ENCODE measurements at regions not wholly inside any gene's neighbourhood (a gene's known extent, or its start where the extent isn't known, plus 50 kb on each side); places are given as distances from the start of the nearest gene placed in this dataset.
"Not testable (repeated sequence)": the region's sequence is repeated elsewhere in the genome, so short reads cannot be mapped to it uniquely, and the experiment has no call there.

DNA sequence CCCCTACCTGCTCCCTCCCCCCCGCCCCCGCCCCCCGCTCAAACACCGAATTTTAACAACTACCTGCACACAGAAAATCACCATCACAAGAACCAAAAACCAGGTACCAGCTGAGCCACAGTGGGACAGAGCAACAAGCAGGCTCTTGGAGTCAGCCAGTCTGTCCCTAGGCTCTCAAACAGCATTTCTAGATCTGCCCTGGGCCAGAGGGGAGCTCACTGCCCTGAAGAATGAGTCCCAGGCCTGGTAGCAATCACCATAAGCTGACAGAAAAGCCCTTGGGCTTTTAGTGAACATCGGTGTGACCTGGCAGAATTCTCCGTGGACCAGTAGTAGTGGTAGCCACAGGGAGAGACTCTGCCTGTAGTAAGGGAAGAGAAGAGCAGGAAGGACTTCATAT lies 58.3 kb downstream of the C11orf87 start:
- FAIRE-seq (no peak), DNase-seq (ENCODE audit: low spot score in 2 of 2) (no peak)

DNA sequence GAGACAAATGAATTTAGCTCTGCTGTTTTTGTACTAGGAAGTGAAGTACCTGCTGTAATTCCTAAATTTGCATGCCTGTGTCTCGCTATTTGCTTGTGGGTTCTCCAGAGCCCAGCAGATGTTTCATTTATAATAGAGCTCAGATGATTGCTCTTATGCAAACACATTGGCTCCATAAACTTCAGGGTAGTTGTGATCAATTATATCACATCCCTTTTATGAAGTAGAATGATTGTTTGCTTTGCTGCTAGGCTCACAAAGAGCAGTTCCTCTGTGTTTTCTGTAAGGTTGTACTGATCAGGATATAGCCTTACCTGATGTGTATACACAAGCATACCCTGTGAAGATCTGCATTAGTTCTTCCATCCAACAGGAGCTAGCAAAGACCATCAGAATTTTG lies 64.1 kb downstream of the C11orf87 start:
- FAIRE-seq = no peak
- no peak for DNase-seq (ENCODE audit: low spot score in 2 of 2)

DNA sequence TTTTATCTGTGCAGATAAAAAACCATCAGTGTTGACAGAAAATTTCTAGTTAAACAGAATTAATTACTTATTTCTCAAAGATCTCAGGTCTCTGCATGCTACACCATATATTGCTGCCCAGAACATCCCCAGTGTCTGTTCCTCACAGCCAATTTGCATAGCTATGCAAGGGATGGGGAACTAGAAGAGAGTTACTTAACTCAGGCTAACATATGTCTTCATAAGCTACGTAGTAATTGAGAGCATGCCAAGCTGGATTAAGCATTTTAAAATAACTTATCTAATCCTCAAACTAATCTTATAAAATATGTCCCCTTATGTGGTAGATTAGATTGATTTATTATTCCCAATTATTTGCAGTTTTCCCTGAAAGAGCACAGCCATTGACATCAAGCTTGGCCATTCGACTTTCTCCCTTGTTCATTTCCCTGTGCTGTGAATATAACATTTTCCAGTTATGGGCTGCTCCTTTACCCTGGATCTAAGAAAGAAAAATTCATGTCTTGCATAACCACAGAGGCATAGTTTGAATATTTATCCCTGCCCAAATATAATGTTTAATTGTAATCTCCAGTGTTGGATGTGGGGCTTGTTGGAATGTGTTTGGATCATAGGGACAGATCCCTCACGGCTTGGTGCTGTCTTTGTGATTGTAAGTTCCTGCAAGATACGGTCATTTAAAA lies 69.1 kb downstream of the C11orf87 start:
- FAIRE-seq = no peak
- no peak for DNase-seq (ENCODE audit: low spot score in 2 of 2)

DNA sequence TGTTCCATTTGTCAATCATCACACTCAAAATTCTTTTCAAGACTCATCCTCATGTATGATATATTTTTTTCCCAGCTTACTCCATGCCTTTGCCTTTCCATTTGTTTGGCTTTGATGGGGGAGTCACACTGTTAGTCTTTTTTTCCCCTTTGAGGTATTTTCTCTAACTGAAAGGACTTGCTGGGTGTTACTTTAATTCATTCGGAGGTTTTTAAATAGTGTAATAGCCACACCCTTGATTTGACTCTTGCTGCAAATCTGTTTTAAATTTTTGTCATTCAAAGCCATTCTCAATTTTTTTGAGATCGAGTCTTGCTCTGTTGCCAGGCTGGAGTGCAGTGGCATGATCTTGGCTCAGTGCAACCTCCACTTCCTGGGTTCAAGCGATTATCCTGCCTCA lies 84.1 kb downstream of the C11orf87 start:
- FAIRE-seq (no peak), DNase-seq (ENCODE audit: low spot score in 2 of 2) (no peak)

DNA sequence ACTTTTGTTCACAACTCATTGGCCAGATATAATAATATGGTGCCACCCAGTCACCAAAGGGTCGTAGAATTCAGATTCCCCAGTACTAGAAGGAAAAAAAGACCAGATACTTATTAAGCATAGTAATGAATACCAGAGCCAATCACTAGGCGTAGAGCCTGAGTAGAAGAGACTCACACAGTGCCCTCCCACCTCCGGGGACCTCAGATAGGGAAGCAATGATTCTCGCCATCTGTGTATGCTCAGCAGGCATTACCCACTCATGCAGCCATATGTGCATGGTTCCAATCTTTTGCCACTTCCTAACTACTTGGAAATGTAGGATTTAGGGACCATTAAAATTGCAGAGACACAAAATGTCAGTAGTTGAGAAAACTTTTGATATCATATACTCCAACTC lies 85.3 kb downstream of the C11orf87 start:
- FAIRE-seq (no peak), DNase-seq (ENCODE audit: low spot score in 2 of 2) (no peak)

DNA sequence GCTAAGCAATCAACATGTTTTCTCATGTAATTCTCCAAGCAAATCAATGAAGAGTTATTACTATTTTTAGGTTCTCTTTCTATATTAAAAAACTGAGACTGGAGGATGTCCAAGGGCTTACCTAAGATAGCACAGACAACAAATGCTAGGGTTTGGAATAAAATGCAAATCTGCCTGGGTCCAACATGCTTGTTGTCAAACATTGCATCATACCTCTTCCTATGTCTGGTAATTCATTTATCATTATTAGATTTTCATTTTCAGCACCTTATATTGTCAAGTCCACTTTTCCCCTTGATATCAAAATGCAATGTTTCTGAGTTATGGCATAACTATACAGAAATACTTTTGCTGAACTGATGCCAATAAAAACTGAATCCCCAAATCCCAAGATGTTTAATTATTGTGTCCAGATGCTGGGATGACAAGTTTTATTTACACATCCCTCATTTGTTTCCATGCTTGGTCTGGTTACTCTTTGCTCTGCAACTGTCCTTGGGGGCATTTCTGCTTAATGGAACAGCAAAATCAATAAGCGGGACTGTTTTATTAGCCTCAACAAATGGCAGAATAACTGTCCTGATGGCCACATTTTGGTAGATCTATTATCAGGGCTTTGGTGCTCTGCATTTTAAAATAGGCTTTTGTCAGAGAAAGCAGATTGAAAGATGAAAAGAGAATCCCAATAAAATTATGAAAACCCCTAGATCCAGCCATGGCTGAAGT lies 86.0 kb downstream of the C11orf87 start:
- DNase-seq (ENCODE audit: low spot score in 2 of 2) (no peak), FAIRE-seq (no peak)

DNA sequence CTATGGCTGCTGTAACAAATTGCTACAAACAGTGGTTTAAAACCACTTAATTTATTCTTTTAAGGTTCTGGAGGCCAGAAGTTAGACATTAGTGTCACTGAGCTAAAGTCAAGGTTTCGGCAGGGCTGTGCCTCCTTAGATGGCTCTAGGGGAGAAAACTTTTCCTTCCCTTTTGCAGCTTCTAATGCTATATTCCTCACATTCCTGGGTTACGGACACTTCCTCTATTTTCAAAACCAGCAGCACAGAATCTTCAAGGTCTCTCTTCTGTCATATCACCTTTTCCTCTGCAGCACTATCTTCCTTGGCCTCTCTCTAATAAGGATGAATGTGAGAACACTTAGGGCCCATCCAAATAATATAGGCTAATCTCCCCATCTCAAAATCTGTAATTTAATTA lies 87.0 kb downstream of the C11orf87 start:
- DNase-seq (ENCODE audit: low spot score in 2 of 2) = no peak
- FAIRE-seq = no peak

DNA sequence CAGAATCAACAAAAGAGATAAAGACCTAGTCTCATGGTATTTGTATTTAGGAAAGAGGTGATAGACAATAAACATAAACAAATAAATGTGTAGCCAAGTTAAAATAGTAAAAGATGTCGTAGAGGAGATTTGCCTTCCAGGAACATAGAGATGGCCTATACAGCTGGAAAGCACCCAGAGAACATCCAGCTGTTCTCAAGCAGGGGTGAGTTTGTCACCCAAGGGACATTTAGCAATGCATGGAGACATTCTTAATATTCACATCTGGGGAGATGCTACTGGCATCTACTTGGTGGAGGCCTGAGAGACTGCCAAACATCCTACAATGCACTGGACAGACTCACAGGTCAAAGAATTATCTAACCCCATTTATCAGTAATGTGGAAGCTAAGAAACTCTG lies 88.3 kb downstream of the C11orf87 start:
- DNase-seq (ENCODE audit: low spot score in 2 of 2) (no peak), FAIRE-seq (no peak)

DNA sequence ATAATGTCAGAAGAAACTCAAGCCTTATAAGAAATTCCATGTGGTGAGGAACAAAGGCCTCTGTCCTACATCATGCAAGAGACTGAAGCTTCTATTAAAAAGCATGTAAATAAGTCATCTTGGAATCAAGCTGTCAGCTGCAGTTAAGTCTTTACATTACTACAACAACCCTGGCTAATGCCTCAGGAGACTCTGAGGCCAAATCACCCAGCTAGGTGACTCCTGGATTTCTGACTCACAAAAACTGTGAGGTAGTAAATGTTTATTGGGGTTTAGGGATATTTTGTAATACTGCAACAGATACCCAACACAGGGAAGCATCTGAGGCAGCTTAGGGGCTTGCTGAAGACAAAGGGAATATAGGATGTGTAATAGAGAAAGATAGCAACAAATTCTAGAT lies 89.6 kb downstream of the C11orf87 start:
- FAIRE-seq (no peak), DNase-seq (ENCODE audit: low spot score in 2 of 2) (no peak)

DNA sequence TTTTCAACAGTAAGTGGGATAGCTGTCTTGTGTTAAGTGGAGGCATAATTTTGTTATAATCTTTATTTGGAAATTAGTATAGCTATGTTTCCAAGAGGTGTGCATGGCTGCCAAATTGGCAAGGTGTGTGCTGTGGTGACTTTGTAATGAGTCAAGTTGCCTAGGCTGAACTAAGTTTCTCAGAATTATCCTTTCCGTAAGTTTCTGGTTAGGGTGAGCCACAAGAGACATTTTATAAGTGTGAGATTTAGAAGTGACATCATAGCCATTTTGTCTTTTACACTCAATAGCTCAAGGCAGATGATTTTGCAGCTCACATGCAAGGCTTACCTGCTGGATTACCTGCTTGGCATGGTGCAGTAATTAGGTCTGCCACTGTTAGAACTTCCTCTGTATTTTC lies 90.3 kb downstream of the C11orf87 start:
- FAIRE-seq (no peak), DNase-seq (ENCODE audit: low spot score in 2 of 2) (no peak)

DNA sequence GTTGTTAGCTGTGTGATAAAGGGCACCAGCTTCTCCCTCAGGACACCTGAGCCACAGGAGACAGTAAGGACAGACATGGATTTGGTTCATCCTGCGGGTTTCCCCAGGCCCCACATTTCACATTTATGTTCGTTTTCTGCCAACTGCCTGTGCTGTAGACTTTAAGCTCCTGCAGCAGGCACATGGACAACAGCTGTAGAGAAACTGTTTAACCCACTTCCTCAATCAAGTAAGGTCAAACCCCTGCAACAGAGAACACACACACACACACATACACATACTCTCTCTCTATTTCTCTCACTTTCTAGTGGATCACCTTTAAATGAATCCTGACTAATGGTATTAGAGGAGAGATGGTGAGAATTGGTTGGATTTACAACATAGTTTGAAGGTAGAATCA lies 90.7 kb downstream of the C11orf87 start:
- DNase-seq (ENCODE audit: low spot score in 2 of 2) (no peak), FAIRE-seq (no peak)

DNA sequence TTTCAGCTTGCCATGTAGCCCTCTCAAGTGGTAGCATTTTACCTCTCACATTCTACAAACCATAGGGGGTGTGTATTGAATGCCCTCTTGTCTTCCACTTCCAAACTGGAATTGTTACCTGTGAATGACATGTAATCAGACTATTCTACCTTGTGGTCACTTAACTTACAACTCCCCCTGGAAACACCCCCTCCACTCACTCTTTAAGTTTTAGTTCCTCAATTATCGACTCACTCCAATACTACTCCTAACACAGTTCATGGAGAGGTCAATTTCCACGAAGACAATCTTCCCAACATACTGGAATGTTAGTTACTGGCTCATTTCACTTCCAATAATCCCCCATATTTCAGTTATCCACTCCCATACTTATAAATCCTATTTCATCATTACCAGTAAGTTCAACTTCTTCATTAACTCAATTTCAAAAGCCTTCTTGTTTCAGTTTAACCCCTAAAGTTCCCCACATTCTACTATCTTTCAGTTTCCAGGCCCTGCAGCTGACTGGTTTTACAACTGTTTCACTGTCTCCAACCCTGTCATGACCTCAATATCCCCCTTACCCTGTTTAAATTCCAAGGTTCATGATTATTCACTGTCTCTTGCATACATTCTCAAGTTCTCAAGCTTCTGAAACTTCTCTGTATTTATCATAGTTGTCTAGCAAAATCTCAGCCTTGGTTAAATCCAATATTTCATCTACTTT lies 92.5 kb downstream of the C11orf87 start:
- no peak for DNase-seq (ENCODE audit: low spot score in 2 of 2)
- no peak for FAIRE-seq

DNA sequence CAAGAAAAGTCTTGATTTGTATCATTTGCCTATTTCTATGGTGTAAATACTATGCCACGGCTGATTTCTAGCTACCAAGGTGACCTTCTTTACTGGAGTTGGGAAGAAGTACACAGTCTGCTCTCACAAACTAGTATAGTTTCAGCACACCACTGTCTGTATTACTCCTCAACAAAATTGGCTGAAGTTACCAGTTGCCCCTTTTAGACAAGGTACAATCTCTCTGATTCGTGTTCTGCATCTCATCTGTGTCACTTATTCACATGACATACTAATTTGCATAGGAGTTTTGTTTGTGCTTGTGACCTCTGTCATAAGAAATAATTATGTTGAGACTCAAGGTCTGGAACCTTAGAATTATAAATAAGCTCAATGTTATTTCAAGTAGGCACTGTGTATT lies 97.3 kb downstream of the C11orf87 start:
- DNase-seq (ENCODE audit: low spot score in 2 of 2) (no peak), FAIRE-seq (no peak)

DNA sequence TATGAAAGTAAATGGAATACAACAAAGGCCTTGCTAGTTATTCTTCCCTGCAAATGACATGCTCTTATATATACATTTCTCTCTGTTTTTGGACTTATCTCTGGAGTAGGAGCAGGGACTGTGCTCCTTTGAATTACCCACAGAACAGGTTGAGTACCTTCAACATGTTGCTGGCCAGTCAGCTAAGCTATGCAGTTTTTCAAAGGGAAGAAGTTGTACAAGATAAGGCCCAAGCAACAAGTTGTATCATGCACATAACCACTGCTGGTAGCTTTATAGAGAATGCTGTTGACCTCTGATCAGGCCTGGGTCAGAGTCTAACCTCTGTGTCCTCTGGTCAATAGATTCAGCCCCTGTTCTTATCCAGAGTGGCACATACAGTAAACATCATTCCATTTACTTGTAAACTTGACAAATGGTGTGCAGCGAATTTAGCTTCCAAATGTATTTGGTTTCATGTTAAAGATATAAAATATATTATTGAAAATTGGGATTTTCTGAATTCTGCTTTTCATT lies 99.6 kb downstream of the C11orf87 start:
- no peak for FAIRE-seq

DNA sequence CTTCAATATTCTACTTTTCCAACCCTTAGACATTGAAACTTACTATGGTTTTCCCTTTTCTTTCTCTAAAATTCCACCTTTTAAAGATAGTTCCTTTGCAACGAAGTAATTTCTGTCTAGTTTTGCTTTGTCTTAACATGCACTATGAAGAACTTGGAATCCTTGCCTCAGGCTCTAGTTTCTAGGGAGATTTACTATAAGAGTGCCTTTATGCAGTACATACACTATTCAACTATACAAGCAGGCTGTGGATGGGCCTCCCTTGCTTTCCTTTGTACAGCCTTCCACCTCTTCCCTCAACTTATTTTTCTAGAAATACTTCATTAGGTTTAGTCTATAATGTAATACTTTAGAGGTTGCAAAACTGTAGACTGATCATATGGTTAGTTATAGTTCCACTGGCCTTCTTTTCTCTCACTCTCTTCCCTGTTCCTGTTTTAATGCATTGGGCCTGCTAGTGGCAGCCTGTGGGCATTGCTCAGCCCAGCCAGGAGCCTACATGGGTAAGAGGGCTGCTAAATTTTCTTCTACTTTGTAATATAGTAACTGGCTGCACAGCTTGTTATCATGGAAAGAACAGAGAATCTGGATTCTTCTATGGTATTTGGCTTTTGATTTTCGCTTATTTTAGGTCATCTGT lies 100.2 kb downstream of the C11orf87 start:
- FAIRE-seq = no peak
- no peak for DNase-seq (ENCODE audit: low spot score in 2 of 2)

More for the DNA sequence above, 99.6 kb downstream of the C11orf87 start:
- DNase-seq (ENCODE audit: low spot score in 2 of 2) = no peak

DNA sequence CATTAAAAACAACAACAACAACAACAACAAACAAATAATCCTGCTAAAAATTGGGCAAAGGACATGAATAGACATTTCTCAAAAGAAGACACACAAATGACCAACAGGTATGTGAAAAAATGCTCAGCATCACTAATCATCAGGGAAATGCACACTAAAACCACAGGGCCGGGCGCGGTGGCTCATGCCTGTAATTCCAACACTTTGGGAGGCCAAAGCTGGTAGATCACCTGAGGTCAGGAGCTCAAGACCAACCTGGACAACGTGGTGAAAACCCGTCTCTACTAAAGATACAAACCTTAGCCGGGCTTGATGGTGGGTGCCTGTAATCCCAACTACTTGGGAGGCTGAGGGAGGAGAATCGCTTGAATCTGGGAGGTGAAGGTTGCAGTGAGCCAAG lies 103.6 kb downstream of the C11orf87 start:
- FAIRE-seq; DNase-seq (ENCODE audit: low spot score in 2 of 2): not testable (repeated sequence)

DNA sequence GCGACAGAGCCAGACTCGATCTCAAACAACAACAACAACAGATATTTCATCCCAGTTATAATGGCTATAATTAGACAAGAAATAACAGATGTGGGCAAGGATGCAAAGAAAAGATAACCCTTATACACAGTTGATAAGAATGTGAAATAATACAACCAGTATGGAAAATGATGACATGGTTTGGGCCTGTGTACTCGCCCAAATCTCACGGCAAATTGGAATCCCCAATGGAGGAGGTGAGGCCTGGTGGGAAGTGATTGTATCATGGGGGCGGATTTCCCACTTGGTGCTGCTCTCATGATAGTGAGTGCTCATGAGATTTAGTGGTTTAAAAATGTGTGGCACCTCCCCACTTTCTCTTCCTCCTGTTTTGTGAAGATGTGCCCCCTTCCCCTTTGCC lies 104.1 kb downstream of the C11orf87 start:
- no peak for FAIRE-seq

DNA sequence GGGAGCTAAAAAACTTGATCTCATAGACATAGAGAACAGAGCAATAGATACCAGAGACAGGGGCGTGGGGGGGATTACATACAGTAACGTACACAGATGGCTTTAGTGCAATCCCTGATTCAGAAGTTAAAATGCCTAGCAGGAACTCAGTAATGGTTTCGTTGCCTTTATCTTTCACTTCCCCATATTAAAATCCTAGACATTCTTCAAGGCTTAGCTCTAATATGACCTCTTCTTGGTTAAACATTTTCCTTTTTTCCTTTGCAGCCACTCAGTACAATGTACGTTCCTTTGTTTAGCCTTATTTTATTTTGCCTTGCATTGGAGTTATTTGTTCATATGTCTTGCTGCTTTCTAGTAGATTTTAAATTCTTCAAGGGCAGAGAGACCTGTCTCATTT lies 104.9 kb downstream of the C11orf87 start:
- FAIRE-seq (no peak), DNase-seq (ENCODE audit: low spot score in 2 of 2) (no peak)

More for the DNA sequence above, 104.1 kb downstream of the C11orf87 start:
- DNase-seq (ENCODE audit: low spot score in 2 of 2) = no peak

DNA sequence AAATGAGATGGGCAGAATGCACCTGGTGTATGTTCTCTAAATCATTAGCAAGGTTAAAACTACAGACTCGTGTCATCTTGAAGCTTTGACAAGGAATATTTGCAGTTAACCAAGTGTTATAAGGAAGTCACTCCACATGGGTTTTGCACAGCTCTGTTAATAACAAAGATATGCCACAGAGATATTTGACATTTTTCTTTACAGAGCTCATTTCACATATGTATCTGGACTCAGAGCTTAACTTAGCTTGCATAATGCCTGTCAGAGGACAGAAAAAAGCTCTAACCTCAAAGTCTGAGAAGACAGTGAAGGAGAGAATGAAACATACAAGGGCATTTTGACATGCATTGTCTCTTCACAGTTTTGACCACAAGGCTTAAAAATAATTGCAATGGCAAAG lies 105.5 kb downstream of the C11orf87 start:
- DNase-seq (ENCODE audit: low spot score in 2 of 2) = no peak
- FAIRE-seq = no peak

DNA sequence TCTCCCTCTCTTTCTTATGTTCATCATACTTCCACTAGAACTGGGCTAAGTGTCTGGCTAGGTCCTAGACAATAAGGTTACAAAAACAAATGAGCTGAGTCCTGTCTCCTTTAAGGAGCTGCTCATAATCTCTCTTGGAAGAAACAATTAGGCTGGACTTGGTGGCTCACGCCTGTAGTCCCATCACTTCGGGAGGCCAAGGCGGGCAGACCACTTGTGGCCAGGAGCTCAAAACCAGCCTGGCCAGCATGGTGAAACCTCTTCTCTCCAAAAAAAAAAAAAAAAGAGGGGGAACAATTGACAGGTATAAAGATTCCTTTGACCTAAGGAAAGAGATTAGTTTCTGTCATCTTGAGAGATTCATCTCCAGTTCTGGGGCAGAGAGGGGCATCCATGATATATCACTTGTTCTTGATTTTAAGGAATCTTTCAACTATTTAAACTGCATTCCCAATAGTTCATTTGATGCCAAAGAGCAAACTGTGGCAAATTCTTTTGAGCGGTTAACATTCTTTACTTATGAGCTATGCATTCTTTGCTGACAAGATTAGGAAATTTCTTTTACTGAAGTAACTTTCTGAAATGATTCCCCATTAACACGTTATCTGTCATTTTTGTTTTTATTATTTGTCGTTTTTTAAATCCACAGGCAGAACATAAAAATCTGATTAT lies 125.5 kb downstream of the C11orf87 start:
- DNase-seq (ENCODE audit: low spot score in 2 of 2) (no peak), FAIRE-seq (no peak)
